ENCODE measurements at regions not wholly inside any gene's neighbourhood (a gene's known extent, or its start where the extent isn't known, plus 50 kb on each side); places are given as distances from the start of the nearest gene placed in this dataset.

DNA sequence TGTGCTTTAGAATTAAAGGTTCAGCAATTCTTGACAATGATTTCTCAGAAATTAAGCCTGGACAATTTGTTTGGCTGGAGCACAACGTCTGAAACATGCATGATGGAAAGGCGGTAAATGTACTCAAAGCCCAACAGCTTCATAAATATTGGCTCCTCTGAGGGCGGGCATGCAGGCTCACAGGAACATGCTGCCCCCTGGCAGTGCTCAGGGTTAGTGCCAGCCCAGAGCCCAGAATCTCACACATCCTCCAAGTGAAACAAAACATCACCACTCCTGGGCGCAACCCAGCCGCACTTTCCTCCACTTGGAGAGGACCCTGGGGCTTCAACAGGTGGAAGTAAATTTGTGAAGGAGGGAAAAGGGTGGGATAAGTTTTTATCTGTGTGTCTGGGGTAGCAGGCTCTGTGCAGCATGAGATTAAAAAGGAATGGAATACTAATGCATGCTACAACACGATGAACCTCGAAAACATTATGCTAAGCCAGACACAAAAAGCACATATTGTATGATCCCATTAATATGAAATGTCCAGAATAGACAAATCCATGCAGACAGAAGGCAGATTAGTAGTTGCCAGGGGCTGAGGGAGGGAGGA lies 54.1 kb upstream of the PTPRT start:
- POLR2A ChIA-PET = no interaction called here
- no peak for FAIRE-seq
- SMC1A ChIA-PET (ENCODE audit: uncharacterized antibody, unreplicated experiment) = no interaction called here
- no peaks in the 10 kb centered on the region for H4K20me1 ChIP-seq (ENCODE audit: control insufficient read depth, insufficient read depth)
- no peaks in the 10 kb centered on the region; a peak in 1 of 4 replicates for H3K27me3 ChIP-seq (replicated peaks in 1 of 2; ENCODE audit: control insufficient read depth in 2 of 2, insufficient read depth in 2 of 2, low read length in 1 of 2)
- no peak overlapping the region for H2AFZ ChIP-seq (ENCODE audit: control insufficient read depth, low read depth, low read length)
- H3K4me2 ChIP-seq (ENCODE audit: control insufficient read depth, insufficient read depth) = no peak overlapping the region
- H3K36me3 ChIP-seq (ENCODE audit: control insufficient read depth in 2 of 2, insufficient read depth in 2 of 2, low read length in 1 of 2) = no peaks in the 10 kb centered on the region
- WGBS (ENCODE audit: insufficient coverage, insufficient replicate concordance, low lambda C conversion rate, missing lambda C conversion rate) = 27% methylated on average over 7 of the region's 7 CpGs
- no peaks in the 10 kb centered on the region for H3K4me1 ChIP-seq (ENCODE audit: control insufficient read depth, insufficient read depth, low read length)
- RAD21 ChIA-PET (ENCODE audit: unreplicated experiment) = no interaction called here
- no peak overlapping the region for H3K27ac ChIP-seq (ENCODE audit: control insufficient read depth, insufficient read depth)
- no peak overlapping the region for H3K4me3 ChIP-seq
- in situ Hi-C loops (cut with MboI) = no loop called here
- H3K9ac ChIP-seq (ENCODE audit: control insufficient read depth, insufficient read depth, low read length) = no peak overlapping the region
- CTCF ChIA-PET = no interaction called here
- intact Hi-C loops (cut with micrococcal nuclease; ENCODE audit: unreplicated experiment) = no loop called here
- no peaks in the 10 kb centered on the region for H3K9me3 ChIP-seq (replicated peaks; ENCODE audit: control insufficient read depth, insufficient read depth, low read length)
- TF ChIP-seq, protein P1, sequence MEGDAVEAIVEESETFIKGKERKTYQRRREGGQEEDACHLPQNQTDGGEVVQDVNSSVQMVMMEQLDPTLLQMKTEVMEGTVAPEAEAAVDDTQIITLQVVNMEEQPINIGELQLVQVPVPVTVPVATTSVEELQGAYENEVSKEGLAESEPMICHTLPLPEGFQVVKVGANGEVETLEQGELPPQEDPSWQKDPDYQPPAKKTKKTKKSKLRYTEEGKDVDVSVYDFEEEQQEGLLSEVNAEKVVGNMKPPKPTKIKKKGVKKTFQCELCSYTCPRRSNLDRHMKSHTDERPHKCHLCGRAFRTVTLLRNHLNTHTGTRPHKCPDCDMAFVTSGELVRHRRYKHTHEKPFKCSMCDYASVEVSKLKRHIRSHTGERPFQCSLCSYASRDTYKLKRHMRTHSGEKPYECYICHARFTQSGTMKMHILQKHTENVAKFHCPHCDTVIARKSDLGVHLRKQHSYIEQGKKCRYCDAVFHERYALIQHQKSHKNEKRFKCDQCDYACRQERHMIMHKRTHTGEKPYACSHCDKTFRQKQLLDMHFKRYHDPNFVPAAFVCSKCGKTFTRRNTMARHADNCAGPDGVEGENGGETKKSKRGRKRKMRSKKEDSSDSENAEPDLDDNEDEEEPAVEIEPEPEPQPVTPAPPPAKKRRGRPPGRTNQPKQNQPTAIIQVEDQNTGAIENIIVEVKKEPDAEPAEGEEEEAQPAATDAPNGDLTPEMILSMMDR (IDR thresholded peaks at IDR 0.05 in 2 of 3, conservative IDR thresholded peaks at IDR 0.05 in 1 of 3; ENCODE audit: control insufficient read depth in 2 of 3, extremely low read depth in 1 of 3, insufficient read depth in 1 of 3, low read depth in 3 of 3, low read length in 3 of 3) = peak in 1 of 3 experiments; percentile 2; a peak in 1 of 6 replicates
- no peak for TF ChIP-seq TCF7 (IDR thresholded peaks at IDR 0.05; ENCODE audit: borderline replicate concordance)
- DNase-seq (ENCODE audit: low read depth, low spot score) = no peak
- BruUV-seq (replicated peaks) = no TSS peak
- no peaks in the 10 kb centered on the region for H3K79me2 ChIP-seq (ENCODE audit: control insufficient read depth, insufficient read depth, low read length)
- 0 out of 3 replicates have a peak, but pooled peaks have one; percentile 36 for ATAC-seq

DNA sequence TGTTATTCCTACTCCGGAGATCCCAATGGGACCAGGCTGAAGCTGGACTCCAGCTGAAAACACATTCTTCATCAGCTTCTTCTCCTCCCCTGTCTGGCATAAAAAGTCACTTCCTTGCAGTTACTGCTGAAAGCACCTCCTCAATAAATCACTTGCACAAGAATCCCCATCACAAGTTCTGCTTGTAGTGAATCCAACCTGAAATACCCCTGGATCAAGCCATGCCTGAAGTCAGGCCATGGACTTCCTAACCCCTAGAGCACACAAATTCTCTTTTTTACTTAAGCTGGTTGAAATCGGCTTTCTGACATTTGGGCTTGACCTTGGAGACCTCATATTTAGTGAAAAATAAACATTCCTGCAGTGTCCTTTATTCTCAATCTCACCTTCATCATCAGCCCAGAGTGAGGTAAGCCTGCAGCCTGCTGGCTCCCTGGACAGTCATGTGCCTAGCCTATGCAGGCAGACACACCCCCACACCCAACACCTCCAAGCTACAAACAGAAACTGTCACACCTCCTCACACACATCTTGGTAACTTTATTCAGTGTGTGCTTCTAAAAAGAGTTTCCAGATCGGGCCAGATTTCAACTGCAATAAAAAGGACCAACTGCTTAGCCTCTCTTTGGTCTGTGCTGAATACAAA lies 51.5 kb upstream of the PTPRT start:
- Histone ChIP-seq H3K79me2 (ENCODE audit: control insufficient read depth, insufficient read depth, low read length) (no peaks in the 10 kb centered on the region), H3K9me3 (replicated peaks; ENCODE audit: control insufficient read depth, insufficient read depth, low read length) (no peaks in the 10 kb centered on the region), H3K27ac (ENCODE audit: control insufficient read depth, insufficient read depth) (no peak overlapping the region), H3K4me1 (ENCODE audit: control insufficient read depth, insufficient read depth, low read length) (no peaks in the 10 kb centered on the region), H3K4me3 (no peak overlapping the region), H3K36me3 (ENCODE audit: control insufficient read depth in 2 of 2, insufficient read depth in 2 of 2, low read length in 1 of 2) (no peaks in the 10 kb centered on the region), H2AFZ (ENCODE audit: control insufficient read depth, low read depth, low read length) (no peak overlapping the region), H3K27me3 (replicated peaks in 1 of 2; ENCODE audit: control insufficient read depth in 2 of 2, insufficient read depth in 2 of 2, low read length in 1 of 2) (no peaks in the 10 kb centered on the region; a peak in 2 of 4 replicates), H3K9ac (ENCODE audit: control insufficient read depth, insufficient read depth, low read length) (no peak overlapping the region; the same call in 1 of the 2 replicates), H3K4me2 (ENCODE audit: control insufficient read depth, insufficient read depth) (no peak overlapping the region), H4K20me1 (ENCODE audit: control insufficient read depth, insufficient read depth) (no peaks in the 10 kb centered on the region)
- ChIA-PET SMC1A (ENCODE audit: uncharacterized antibody, unreplicated experiment) (interaction anchor here (0.6 kb wide), 1 partner anchor 733 kb away, joined by 3 read pairs; no protein-coding TSS in a partner anchor), RAD21 (ENCODE audit: unreplicated experiment) (interaction anchor here (0.6 kb wide), 1 partner anchor 425 kb away, joined by 3 read pairs; no protein-coding TSS in a partner anchor), CTCF (no interaction called here), POLR2A (no interaction called here)
- no TSS peak for BruUV-seq (replicated peaks)
- WGBS (ENCODE audit: insufficient coverage, insufficient replicate concordance, low lambda C conversion rate, missing lambda C conversion rate) = 13% methylated on average over 3 of the region's 3 CpGs
- ATAC-seq (no peak), FAIRE-seq (no peak), DNase-seq (ENCODE audit: low read depth, low spot score) (no peak)
- in situ Hi-C loops (cut with MboI) = no loop called here
- intact Hi-C loops (cut with micrococcal nuclease; ENCODE audit: unreplicated experiment) = no loop called here
- TF ChIP-seq BRCA1 (IDR thresholded peaks at IDR 0.05; ENCODE audit: low read depth, low read length) (no peak), WRNIP1 (IDR thresholded peaks at IDR 0.05; ENCODE audit: borderline replicate concordance, low read depth, low read length) (no peak), RBBP5 (conservative IDR thresholded peaks at IDR 0.05) (no peak), POU2F2 (IDR thresholded peaks at IDR 0.05; ENCODE audit: borderline replicate concordance, low read depth, low read length) (no peak), LARP7 (IDR thresholded peaks at IDR 0.05) (no peak), GATAD2B (conservative IDR thresholded peaks at IDR 0.05; ENCODE audit: low read depth) (no peak)
- TF ChIP-seq, protein P2, sequence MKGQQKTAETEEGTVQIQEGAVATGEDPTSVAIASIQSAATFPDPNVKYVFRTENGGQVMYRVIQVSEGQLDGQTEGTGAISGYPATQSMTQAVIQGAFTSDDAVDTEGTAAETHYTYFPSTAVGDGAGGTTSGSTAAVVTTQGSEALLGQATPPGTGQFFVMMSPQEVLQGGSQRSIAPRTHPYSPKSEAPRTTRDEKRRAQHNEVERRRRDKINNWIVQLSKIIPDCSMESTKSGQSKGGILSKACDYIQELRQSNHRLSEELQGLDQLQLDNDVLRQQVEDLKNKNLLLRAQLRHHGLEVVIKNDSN (IDR thresholded peaks at IDR 0.05; ENCODE audit: borderline replicate concordance, extremely low read length, insufficient read depth, low read depth, low read length) = no peak
- TF ChIP-seq, protein P1 (IDR thresholded peaks at IDR 0.05 in 2 of 3, conservative IDR thresholded peaks at IDR 0.05 in 1 of 3; ENCODE audit: control insufficient read depth in 2 of 3, extremely low read depth in 1 of 3, insufficient read depth in 1 of 3, low read depth in 3 of 3, low read length in 3 of 3) = no peak

Measured in GM12878 (cell line).